GM18517 (cell line): ENCODE measurements at regions not wholly inside any gene's neighbourhood (a gene's known extent, or its start where the extent isn't known, plus 50 kb on each side); places are given as distances from the start of the nearest gene placed in this dataset.
"Not testable (repeated sequence)": the region's sequence is repeated elsewhere in the genome, so short reads cannot be mapped to it uniquely, and the experiment has no call there.

Experiments used
- ATAC-seq: cut with Tn5 transposase; IDR thresholded peaks from one replicate; pipeline ENCODE4 v1.9.1; 2021; ENCODE audit warnings: mild to moderate bottlenecking, moderate library complexity; ENCODE audit not compliant: unreplicated experiment

GRCh38 chr4:64216741-64217140, 192.5 kb downstream of the TECRL start:
- ATAC-seq = no peak

- ATAC-seq = no peak
These were observed 203.9 kb downstream of the TECRL start for GRCh38 chr4:64205376-64205775.

GRCh38 chr4:64200001-64200555, 209.2 kb downstream of the TECRL start:
- ATAC-seq = no peak

- no peak for ATAC-seq
These were observed 213.7 kb downstream of the TECRL start for GRCh38 chr4:64195582-64195981.

- ATAC-seq = no peak
These were observed 216.4 kb downstream of the TECRL start for GRCh38 chr4:64192731-64193412.

- ATAC-seq = no peak
These were observed 234.9 kb downstream of the TECRL start for GRCh38 chr4:64174247-64174882.

- ATAC-seq = no peak
These were observed 242.9 kb downstream of the TECRL start for GRCh38 chr4:64166365-64166764.

GRCh38 chr4:64158648-64159326, 250.5 kb downstream of the TECRL start:
- ATAC-seq = peak; percentile 91

- ATAC-seq = no peak
These were observed 251.9 kb downstream of the TECRL start for GRCh38 chr4:64157397-64157796.

GRCh38 chr4:64156253-64156652, 253.0 kb downstream of the TECRL start:
- no peak for ATAC-seq

GRCh38 chr4:64146030-64146429, 263.2 kb downstream of the TECRL start:
- ATAC-seq = no peak

- ATAC-seq = no peak
These were observed 264.3 kb downstream of the TECRL start for GRCh38 chr4:64144994-64145393.

GRCh38 chr4:64130907-64131306, 278.3 kb downstream of the TECRL start:
- no peak for ATAC-seq

- no peak for ATAC-seq
These were observed 283.9 kb downstream of the TECRL start for GRCh38 chr4:64125354-64125753.

GRCh38 chr4:64121803-64122202, 287.4 kb downstream of the TECRL start:
- ATAC-seq = no peak

GRCh38 chr4:64105903-64106302, 303.3 kb downstream of the TECRL start:
- ATAC-seq = no peak

- no peak for ATAC-seq
These were observed 313.9 kb downstream of the TECRL start for GRCh38 chr4:64095398-64095797.

- ATAC-seq = no peak
These were observed 329.9 kb downstream of the TECRL start for GRCh38 chr4:64079316-64079715.

GRCh38 chr4:64068096-64068495, 341.2 kb downstream of the TECRL start:
- no peak for ATAC-seq

GRCh38 chr4:64062991-64063390, 346.3 kb downstream of the TECRL start:
- ATAC-seq = no peak

- ATAC-seq = not testable (repeated sequence)
These were observed 372.2 kb downstream of the TECRL start for GRCh38 chr4:64037033-64037432.

GRCh38 chr4:64022560-64022959, 386.7 kb downstream of the TECRL start:
- no peak for ATAC-seq
